ENCODE measurements at regions not wholly inside any gene's neighbourhood (a gene's known extent, or its start where the extent isn't known, plus 50 kb on each side); places are given as distances from the start of the nearest gene placed in this dataset.
A peak's percentile ranks its signal among the peaks of the same experiment; 100 is the strongest.

DNA sequence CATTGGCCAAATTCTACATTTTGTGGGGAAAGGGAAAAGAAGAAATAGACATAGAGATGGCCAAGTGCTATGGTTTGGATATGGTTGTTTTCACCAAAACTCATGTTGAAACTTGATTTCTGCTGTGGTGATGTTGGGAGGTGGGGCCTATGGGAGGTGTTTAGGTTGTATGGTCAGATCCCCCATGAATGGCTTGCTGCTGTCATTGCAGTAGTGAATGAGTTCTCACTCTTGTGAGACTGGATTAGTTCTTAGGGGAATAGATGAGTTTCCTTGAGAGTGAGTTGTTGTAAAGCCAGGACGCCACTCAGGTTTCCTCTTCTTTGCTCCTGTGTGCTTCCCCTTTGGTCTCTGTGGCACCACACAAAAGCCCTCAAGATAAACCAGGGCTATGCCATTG is 242.6 kb upstream of the RFC3 start:
- Mint-ChIP-seq H3K4me3 (no peak overlapping the region), H3K9me3 (peaks cover 0 to 4% (median 0%) of the 10 kb centered on the region in 9 donors), H3K27ac (no peak overlapping the region), H3K4me1 (no peaks in the 10 kb centered on the region), H3K36me3 (no peaks in the 10 kb centered on the region), H3K27me3 (peaks cover 0 to 18% (median 16%) of the 10 kb centered on the region in 5 donors)
- ATAC-seq (no peak), DNase-seq (no peak)
- POLR2A ChIA-PET, result no interaction called here

DNA sequence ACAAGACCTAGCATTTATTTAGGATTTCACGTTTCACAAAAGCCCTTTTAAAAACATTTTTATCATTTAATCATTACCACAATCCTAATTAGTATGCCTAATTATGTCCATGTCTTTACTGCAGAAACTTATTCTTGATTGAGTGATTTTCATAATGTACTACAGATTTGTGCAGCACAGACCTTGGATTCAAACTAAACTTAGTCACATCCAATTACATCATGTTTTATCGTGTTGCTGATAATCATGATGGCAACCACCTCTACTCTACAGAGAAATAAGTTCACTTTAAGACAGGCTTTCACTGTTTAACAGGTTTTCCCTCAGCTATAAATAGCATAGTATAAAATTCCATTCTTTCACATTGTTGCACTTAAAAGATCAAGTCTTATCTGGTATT is 240.9 kb upstream of the RFC3 start:
- ATAC-seq (no peak), DNase-seq (no peak)
- no peak overlapping the region for H3K27ac Mint-ChIP-seq
- POLR2A ChIA-PET, result no interaction called here
- H3K4me1 Mint-ChIP-seq, result no peaks in the 10 kb centered on the region
- H3K9me3 Mint-ChIP-seq, result peaks cover 0 to 4% (median 0%) of the 10 kb centered on the region in 9 donors
- H3K4me3 Mint-ChIP-seq, result no peak overlapping the region
- H3K27me3 Mint-ChIP-seq, result peaks cover 0 to 18% (median 16%) of the 10 kb centered on the region in 5 donors
- H3K36me3 Mint-ChIP-seq, result no peaks in the 10 kb centered on the region

DNA sequence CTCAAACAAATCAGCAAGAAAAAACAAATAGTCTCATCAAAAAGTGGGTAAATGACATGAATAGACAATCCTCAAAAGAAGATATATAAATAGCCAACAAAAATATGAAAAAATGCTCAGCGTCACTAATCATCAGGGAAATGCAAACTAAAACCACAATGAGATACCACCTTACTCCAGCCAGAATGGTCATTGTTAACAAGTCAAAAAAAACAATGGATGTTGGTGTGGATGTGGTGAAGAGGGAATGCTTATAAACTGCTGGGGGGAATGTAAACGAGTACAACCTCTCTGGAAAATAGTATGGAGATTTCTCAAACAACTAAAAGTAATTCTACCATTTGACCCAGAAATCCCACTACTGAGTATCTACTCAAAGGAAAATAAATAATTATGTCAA is 239.2 kb upstream of the RFC3 start:
- no peak for DNase-seq
- Mint-ChIP-seq H3K27me3 (peaks cover 0 to 18% (median 16%) of the 10 kb centered on the region in 5 donors), H3K36me3 (no peaks in the 10 kb centered on the region), H3K4me1 (no peaks in the 10 kb centered on the region), H3K4me3 (no peak overlapping the region), H3K9me3 (peaks cover 0 to 2% (median 0%) of the 10 kb centered on the region in 9 donors), H3K27ac (no peak overlapping the region)
- POLR2A ChIA-PET, result no interaction called here
- no peak for ATAC-seq

DNA sequence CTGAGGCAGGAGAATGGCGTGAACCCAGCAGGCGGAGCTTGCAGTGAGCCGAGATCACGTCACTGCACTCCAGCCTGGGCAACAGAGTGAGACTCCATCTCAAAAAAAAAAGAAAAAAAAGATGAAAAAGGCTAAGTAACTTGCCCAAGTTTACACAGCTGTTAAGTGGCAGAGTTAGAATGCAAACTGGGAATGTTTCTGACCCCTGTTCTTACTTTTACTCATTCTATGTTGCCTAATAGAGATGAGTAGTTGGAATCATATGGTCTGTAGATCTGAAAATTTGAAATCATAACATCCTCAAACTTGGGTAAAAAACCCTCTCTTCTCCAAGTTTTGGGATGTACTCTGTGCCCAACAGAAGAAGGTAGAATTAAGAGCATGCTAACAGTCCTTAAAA is 235.8 kb upstream of the RFC3 start:
- no peaks in the 10 kb centered on the region for H3K4me1 Mint-ChIP-seq
- H3K4me3 Mint-ChIP-seq, result no peak overlapping the region
- peaks cover 0 to 17% (median 0%) of the 10 kb centered on the region in 9 donors for H3K9me3 Mint-ChIP-seq
- DNase-seq (no peak), ATAC-seq (no peak)
- POLR2A ChIA-PET, result no interaction called here
- no peaks in the 10 kb centered on the region for H3K36me3 Mint-ChIP-seq
- peaks cover 0 to 18% (median 16%) of the 10 kb centered on the region in 5 donors for H3K27me3 Mint-ChIP-seq
- no peak overlapping the region for H3K27ac Mint-ChIP-seq

DNA sequence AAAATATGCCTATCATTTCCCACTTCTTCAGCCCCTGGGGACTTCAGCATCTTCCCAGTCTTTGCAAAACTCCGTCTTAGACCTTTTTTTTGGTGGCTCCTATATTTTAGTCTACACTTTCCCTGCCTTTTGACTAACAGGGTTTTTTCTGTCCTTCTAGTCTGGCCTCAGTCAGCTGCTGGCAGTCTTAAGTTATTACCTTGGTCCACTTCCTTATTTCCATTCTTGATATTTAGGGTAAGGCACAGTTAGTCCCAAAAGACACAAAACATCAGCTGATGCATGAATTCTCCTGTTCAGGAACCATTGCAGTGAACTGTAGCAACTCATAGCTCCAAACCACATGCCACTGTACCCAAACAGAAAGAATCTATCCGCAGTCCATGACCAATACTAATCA is 234.6 kb upstream of the RFC3 start:
- H3K9me3 Mint-ChIP-seq, result peaks cover 0 to 17% (median 0%) of the 10 kb centered on the region in 9 donors

DNA sequence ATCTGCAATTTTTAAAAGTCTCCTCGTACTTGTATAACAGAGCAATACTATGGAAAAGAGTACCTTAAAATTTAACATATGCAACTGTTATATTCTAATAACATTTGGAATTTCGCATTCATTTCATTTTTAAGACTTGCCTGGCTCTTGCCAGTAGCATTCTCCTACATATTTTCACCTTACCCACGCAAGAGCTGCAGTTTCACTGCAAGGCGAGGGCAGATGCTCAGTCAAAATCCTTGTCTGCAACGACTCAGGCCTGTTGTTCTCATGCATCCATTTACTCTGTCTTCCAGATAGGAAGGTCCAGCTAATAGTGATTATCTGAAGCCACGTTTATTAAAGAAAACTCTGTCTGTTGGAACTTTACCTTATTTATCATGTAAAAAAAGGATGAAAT is 227.0 kb upstream of the RFC3 start:
- H3K27me3 Mint-ChIP-seq, result peaks cover 0 to 4% (median 3%) of the 10 kb centered on the region in 5 donors
- no peak for ATAC-seq
- H3K27ac Mint-ChIP-seq, result no peak overlapping the region
- H3K4me3 Mint-ChIP-seq, result no peak overlapping the region
- POLR2A ChIA-PET, result no interaction called here
- H3K4me1 Mint-ChIP-seq, result no peaks in the 10 kb centered on the region
- no peaks in the 10 kb centered on the region for H3K36me3 Mint-ChIP-seq
- no peaks in the 10 kb centered on the region for H3K9me3 Mint-ChIP-seq
- DNase-seq, result no peak

More for the DNA sequence above, 234.6 kb upstream of the RFC3 start:
- POLR2A ChIA-PET, result no interaction called here
- H3K27ac Mint-ChIP-seq, result no peak overlapping the region
- no peaks in the 10 kb centered on the region for H3K4me1 Mint-ChIP-seq
- H3K27me3 Mint-ChIP-seq, result peaks cover 0 to 9% (median 8%) of the 10 kb centered on the region in 5 donors
- no peaks in the 10 kb centered on the region for H3K36me3 Mint-ChIP-seq
- no peak overlapping the region for H3K4me3 Mint-ChIP-seq
- no peak for DNase-seq
- ATAC-seq, result no peak

DNA sequence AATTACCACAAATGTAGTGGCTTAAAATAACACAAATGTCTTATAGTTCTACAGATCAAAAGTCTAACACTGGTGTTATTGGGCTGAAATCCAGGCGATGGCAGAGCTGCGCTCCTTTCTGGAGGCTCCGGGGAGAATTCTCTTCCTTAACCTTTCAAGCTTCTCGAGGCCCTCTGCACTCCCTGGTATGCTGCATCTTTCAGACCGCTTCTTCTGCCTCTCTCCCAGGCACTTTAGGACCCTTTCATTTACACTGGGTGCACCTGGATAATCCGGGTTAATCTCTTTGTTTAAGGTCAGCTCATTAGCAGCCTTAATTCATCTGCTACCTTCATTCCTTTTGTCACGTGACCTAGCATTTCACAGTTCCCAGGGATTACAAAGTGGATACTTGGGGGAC is 211.3 kb upstream of the RFC3 start:
- POLR2A ChIA-PET, result no interaction called here
- Mint-ChIP-seq H3K36me3 (peaks cover 0 to 12% (median 3%) of the 10 kb centered on the region in 3 donors), H3K4me3 (no peak overlapping the region), H3K27me3 (peaks cover 1 to 8% (median 3%) of the 10 kb centered on the region in 5 donors), H3K4me1 (peaks cover 7 to 10% (median 9%) of the 10 kb centered on the region in 4 donors), H3K27ac (no peak overlapping the region), H3K9me3 (peaks cover 0 to 13% (median 3%) of the 10 kb centered on the region in 9 donors)
- ATAC-seq (no peak), DNase-seq (no peak)

DNA sequence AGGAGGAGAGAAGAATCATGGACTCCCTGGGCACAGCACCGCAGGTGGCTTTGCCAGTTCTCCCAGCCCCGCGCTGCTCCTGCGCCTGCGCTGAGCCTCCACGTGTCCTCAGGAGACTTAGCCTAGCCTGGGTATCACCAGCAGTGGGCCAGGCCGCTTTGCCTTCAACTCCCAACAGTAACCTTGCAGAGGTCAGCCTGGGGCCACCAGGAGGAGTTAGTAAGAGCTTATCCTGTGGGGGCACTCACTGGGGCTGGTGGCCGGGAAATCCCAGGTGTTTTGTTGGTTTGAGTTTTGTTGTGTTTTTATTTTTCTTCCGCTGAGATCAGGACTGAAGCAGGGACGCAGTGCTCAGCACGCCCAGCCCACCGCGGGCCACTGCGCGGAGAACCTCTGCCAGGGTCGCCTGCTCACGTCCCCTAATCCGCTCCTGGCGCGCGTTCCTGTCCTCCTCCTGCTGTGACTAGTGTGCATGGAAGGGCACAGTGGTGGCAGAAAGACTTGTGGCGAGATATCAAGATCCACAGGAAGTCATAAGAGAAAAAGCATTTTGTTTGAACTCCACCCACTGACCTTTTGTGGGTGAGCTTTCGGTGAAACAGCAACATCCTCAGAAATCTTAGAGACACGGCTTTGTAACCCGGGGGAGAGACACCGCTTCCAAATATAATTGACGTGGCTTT is 207.4 kb upstream of the RFC3 start:
- Mint-ChIP-seq H3K4me1 (peaks cover 8 to 12% (median 11%) of the 10 kb centered on the region in 4 donors), H3K36me3 (no peaks in the 10 kb centered on the region), H3K9me3 (peaks cover 0 to 3% (median 0%) of the 10 kb centered on the region in 9 donors), H3K4me3 (peak overlapping the region in 9 of 10 donors; percentile 31 to 81 (median 51)), H3K27ac (peak overlapping the region in 7 of 10 donors; percentile 31 to 88 (median 68)), H3K27me3 (peaks cover 9 to 28% (median 12%) of the 10 kb centered on the region in 5 donors)
- ATAC-seq (peak in 1 of 2 donors; percentile 23), DNase-seq (peak in 1 of 10 donors; percentile 4)
- POLR2A ChIA-PET, result no interaction called here

DNA sequence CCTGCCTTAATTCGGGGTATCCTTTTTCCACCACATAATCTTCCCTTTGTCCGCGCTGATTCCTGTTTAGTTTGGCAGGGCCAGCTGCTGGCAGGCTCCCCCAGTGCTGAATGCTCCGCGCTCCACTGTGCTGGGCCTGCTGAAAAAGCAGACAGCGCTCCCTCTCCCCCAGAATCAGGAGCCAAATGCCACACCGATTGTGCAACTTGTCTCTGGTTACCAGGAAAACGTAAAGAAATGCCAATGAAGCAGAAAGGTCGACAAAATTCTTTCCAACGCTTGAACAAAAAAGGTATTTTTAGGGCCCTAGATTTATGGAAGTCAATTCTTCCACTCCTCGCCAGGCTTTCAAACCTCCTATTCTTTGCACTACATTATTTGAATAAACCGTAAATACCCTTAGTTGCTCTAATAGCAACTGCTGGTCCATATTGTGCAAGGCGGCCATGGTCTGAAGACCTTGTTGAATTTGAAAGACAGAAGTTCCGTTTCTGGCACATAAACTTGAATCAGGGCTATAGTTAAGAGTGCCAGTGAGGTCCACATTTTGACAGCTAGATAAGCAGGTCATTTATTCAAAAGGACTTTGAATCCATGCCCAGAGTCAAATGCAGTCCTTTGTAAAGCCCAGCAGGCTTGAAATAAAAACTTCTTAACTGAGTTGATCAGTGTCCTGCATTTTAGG is 206.7 kb upstream of the RFC3 start:
- POLR2A ChIA-PET, result no interaction called here
- H3K27me3 Mint-ChIP-seq, result peaks cover 9 to 35% (median 13%) of the 10 kb centered on the region in 5 donors
- no peaks in the 10 kb centered on the region for H3K36me3 Mint-ChIP-seq
- H3K9me3 Mint-ChIP-seq, result peaks cover 0 to 3% (median 0%) of the 10 kb centered on the region in 9 donors
- ATAC-seq (no peak), DNase-seq (no peak)
- peaks cover 8 to 12% (median 11%) of the 10 kb centered on the region in 4 donors for H3K4me1 Mint-ChIP-seq
- peak overlapping the region in 6 of 10 donors; percentile 7 to 81 (median 50) for H3K4me3 Mint-ChIP-seq
- peak overlapping the region in 7 of 10 donors; percentile 34 to 88 (median 68) for H3K27ac Mint-ChIP-seq

DNA sequence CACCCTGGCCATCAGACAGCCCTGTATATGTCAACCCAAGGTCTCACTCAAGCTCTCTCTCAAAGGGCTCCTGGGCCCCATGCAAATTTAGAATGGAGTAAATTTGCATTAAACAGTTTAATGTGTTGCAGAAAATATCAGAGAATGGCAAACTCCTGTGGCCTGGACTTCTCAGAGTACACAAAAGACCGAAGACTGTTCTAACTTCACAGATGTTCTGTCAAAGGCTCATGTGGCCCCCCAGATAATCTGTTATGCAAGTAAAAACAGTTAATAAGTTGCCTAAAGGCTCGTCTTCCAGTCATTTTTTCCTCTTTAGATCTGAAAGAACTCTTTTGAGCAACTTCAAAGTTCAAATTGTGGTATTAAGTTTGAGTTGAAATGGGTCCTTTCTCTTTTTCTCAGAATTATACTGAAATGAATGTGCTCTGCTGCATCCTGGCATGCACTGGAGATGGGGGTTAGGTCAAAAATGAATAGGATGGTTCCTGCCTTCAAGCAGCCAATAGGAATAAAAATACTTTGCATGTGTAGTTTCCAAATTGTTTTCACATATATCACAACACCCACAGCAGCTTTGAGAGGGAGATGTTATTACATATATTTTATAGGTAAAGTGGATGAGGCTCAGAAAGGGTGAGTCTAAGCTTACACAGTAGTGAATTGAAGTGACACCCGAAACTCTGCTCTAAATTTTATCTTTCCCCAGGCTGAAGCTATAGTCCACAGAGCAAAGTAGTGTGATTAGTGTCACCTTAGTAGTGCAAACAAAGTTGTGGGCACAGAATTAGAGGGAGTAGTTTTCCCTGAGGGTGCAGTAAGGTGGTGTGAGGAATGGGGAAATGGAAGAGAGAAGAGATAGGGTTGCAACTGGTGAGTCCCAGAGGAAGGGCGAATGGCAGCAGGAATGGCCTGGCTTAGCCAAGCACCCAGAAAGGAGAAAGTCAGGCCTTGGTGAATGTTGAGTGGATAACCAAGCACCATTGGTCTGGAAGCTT is 205.0 kb upstream of the RFC3 start:
- H3K27me3 Mint-ChIP-seq, result peaks cover 9 to 40% (median 14%) of the 10 kb centered on the region in 5 donors
- POLR2A ChIA-PET, result interaction anchor here (1.0 kb wide), 1 partner anchor 69 kb away, joined by 3 read pairs; no protein-coding TSS in a partner anchor

DNA sequence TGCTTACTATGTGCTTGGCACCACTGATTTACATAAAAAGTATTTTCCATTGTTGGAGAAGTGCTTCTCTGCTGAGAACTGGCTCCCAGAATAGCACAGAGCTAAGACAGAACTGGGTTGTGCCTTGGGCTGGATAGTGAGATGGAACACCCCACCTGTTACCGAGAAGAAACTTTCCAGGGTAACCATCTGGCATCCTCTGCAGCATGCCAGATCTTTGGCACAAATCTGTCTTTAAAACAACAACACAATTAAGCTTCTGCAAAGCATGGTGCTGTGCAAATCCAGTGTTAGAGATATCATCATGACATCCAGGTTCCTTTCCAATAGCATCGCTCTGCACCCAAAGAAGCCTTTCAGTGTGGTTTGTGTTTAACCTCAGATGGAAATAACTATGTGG is 202.5 kb upstream of the RFC3 start:
- ATAC-seq (no peak), DNase-seq (no peak)
- Mint-ChIP-seq H3K4me1 (peaks cover 8 to 11% (median 10%) of the 10 kb centered on the region in 4 donors), H3K4me3 (no peak overlapping the region), H3K36me3 (no peaks in the 10 kb centered on the region), H3K27me3 (peaks cover 9 to 40% (median 14%) of the 10 kb centered on the region in 5 donors), H3K9me3 (no peaks in the 10 kb centered on the region), H3K27ac (no peak overlapping the region)
- POLR2A ChIA-PET, result interaction anchor here (0.7 kb wide), 1 partner anchor 153 kb away, joined by 4 read pairs; no protein-coding TSS in a partner anchor

More for the DNA sequence above, 205.0 kb upstream of the RFC3 start:
- no peak for ATAC-seq
- no peak for DNase-seq
- Mint-ChIP-seq H3K4me3 (no peak overlapping the region), H3K9me3 (peaks cover 0 to 3% (median 0%) of the 10 kb centered on the region in 9 donors), H3K27ac (peak overlapping the region in 1 of 10 donors; percentile 25), H3K4me1 (peaks cover 8 to 12% (median 11%) of the 10 kb centered on the region in 4 donors), H3K36me3 (no peaks in the 10 kb centered on the region)

DNA sequence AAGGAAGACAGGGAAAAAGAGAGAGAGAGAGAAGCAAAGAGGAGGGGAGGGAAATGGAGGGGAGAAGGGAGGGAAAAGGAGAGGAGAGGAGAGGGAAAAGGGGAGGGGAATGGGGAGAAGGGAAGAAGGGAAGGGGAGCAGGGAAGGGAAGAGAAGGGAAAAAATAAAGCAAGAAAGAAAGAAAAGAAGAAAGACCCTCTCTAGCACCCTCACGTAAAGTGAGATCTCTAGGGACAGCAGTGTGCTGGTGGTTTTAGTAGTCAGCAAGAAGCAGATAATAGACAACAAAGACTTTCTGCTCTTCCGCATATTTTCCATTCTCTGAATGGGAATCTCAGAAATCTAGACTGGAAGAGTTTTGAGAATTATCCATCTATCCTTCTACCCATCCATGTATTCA is 201.8 kb upstream of the RFC3 start:
- Mint-ChIP-seq H3K27me3 (peaks cover 9 to 40% (median 14%) of the 10 kb centered on the region in 5 donors), H3K4me1 (peaks cover 1 to 5% (median 3%) of the 10 kb centered on the region in 4 donors), H3K4me3 (no peak overlapping the region), H3K27ac (no peak overlapping the region), H3K9me3 (no peaks in the 10 kb centered on the region), H3K36me3 (no peaks in the 10 kb centered on the region)
- no peak for DNase-seq
- POLR2A ChIA-PET, result interaction anchor here (0.7 kb wide), 1 partner anchor 153 kb away, joined by 4 read pairs; no protein-coding TSS in a partner anchor
- ATAC-seq, result no peak

Data from naive thymus-derived CD8-positive, alpha-beta T cell (primary cell).